ENCODE measurements at regions not wholly inside any gene's neighbourhood (a gene's known extent, or its start where the extent isn't known, plus 50 kb on each side); places are given as distances from the start of the nearest gene placed in this dataset.

DNA sequence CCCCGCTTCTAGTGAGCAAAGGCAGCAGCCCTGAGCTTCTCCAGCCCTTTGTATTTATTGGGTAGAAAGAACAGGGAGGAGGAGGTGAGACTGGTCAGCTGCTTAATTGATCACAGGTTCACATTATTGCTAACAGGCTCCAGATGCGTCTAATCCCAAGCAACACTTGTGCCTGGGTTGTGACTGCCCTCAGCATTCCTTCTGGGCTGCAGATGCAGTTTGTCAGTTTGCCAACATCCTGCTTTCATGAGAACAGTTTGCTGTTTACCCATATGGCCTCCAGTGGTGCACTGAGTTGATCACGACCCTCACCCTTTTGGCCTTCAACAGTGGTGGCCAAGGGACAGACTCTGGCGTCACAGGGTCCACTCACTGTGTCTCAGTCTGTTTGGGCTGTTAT lies 159.5 kb upstream of the ZNF516 start:
- DNase-seq (ENCODE audit: low read depth, low spot score), result no peak
- ChIA-PET POLR2A (no interaction called here), CTCF (no interaction called here)
- ATAC-seq, result no peak
- no TSS peak for BruUV-seq (replicated peaks)
- Histone ChIP-seq H3K4me3 (ENCODE audit: low read depth in 2 of 2, low read length in 2 of 2) (no peak overlapping the region), H3K27ac (ENCODE audit: low read length) (no peak overlapping the region), H3K9me3 (ENCODE audit: control insufficient read depth, insufficient read depth, low read depth, low read length) (no peaks in the 10 kb centered on the region), H3K36me3 (ENCODE audit: control insufficient read depth, insufficient read depth, low read length) (no peaks in the 10 kb centered on the region), H3K27me3 (ENCODE audit: control insufficient read depth, insufficient read depth, low read length) (peaks cover 50% of the 10 kb centered on the region), H3K4me1 (ENCODE audit: control insufficient read depth, insufficient read depth, low read length) (no peaks in the 10 kb centered on the region)
- TF ChIP-seq, protein P1, sequence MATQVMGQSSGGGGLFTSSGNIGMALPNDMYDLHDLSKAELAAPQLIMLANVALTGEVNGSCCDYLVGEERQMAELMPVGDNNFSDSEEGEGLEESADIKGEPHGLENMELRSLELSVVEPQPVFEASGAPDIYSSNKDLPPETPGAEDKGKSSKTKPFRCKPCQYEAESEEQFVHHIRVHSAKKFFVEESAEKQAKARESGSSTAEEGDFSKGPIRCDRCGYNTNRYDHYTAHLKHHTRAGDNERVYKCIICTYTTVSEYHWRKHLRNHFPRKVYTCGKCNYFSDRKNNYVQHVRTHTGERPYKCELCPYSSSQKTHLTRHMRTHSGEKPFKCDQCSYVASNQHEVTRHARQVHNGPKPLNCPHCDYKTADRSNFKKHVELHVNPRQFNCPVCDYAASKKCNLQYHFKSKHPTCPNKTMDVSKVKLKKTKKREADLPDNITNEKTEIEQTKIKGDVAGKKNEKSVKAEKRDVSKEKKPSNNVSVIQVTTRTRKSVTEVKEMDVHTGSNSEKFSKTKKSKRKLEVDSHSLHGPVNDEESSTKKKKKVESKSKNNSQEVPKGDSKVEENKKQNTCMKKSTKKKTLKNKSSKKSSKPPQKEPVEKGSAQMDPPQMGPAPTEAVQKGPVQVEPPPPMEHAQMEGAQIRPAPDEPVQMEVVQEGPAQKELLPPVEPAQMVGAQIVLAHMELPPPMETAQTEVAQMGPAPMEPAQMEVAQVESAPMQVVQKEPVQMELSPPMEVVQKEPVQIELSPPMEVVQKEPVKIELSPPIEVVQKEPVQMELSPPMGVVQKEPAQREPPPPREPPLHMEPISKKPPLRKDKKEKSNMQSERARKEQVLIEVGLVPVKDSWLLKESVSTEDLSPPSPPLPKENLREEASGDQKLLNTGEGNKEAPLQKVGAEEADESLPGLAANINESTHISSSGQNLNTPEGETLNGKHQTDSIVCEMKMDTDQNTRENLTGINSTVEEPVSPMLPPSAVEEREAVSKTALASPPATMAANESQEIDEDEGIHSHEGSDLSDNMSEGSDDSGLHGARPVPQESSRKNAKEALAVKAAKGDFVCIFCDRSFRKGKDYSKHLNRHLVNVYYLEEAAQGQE (IDR thresholded peaks at IDR 0.05; ENCODE audit: insufficient read depth in 1 of 2, low read depth in 2 of 2, low read length in 1 of 2), result no peak
- no peak for TF ChIP-seq CTCF (IDR thresholded peaks at IDR 0.05)
- TF ChIP-seq POLR2AphosphoS5 (IDR thresholded peaks at IDR 0.05; ENCODE audit: low read depth, low read length), result no peak
- no peak for TF ChIP-seq TCF7L2 (IDR thresholded peaks at IDR 0.05; ENCODE audit: low read depth, low read length)
- TF ChIP-seq SIN3A (IDR thresholded peaks at IDR 0.05; ENCODE audit: borderline replicate concordance, insufficient read depth, low read depth, low read length), result no peak
- intact Hi-C loops (cut with micrococcal nuclease; ENCODE audit: unreplicated experiment), result no loop called here
- in situ Hi-C loops (cut with HindIII; ENCODE audit: low pct_unique_long_range_greater_than_20kb, low sequenced_read_pairs), result no loop called here

GRCh38 chr18:76647322-76647721 lies 152.3 kb upstream of the ZNF516 start:
- Histone ChIP-seq H3K27me3 (ENCODE audit: control insufficient read depth, insufficient read depth, low read length) (peaks cover 18% of the 10 kb centered on the region), H3K9me3 (ENCODE audit: control insufficient read depth, insufficient read depth, low read depth, low read length) (no peaks in the 10 kb centered on the region), H3K27ac (ENCODE audit: low read length) (no peak overlapping the region), H3K4me3 (ENCODE audit: low read depth in 2 of 2, low read length in 2 of 2) (no peak overlapping the region), H3K4me1 (ENCODE audit: control insufficient read depth, insufficient read depth, low read length) (no peaks in the 10 kb centered on the region), H3K36me3 (ENCODE audit: control insufficient read depth, insufficient read depth, low read length) (no peaks in the 10 kb centered on the region)
- in situ Hi-C loops (cut with HindIII; ENCODE audit: low pct_unique_long_range_greater_than_20kb, low sequenced_read_pairs) (no loop called here), intact Hi-C loops (cut with micrococcal nuclease; ENCODE audit: unreplicated experiment) (no loop called here)
- no peak for TF ChIP-seq CTCF (IDR thresholded peaks at IDR 0.05)
- ChIA-PET POLR2A (interaction anchor here (0.7 kb wide), 1 partner anchor 1603 kb away, joined by 3 read pairs; no protein-coding TSS in a partner anchor), CTCF (interaction anchor here (0.9 to 1.2 kb wide), 2 partner anchors 10 to 23 kb away, joined by 3 to 6 read pairs; no protein-coding TSS in a partner anchor)
- BruUV-seq (replicated peaks), result no TSS peak
- DNase-seq (ENCODE audit: low read depth, low spot score), result no peak
- peak; percentile 70 for ATAC-seq
